Suppressor macrophage treated with lipopolysaccharide for 4 hours (primary cell): ENCODE measurements at regions not wholly inside any gene's neighbourhood (a gene's known extent, or its start where the extent isn't known, plus 50 kb on each side); places are given as distances from the start of the nearest gene placed in this dataset.

Experiments used
- DNase-seq: peaks from one replicate; pipeline ENCODE4 v3.0.0-alpha.2; 2020

GRCh38 chr1:60145771-60146170 lies 72.2 kb upstream of the C1orf87 start:
- DNase-seq = no peak

DNA sequence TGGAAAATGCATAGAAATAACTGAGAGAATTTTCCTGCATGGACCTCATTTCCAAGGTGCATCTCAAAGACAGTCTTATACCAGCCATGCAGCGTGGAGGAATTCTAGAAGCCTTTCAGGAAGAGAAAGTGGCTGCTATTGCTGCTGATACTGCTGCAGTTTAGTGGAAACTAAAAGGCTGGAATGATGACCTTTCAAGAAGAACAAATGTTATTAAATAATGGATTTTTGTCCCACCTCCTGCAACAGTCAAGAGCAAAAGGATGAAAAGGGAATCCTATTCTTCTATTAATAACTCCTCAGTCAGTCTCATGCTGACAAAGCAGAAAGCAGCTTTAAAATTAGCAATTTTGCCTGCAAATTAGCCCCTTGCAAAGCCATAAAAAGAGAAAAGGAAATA lies 68.2 kb upstream of the C1orf87 start:
- no peak for DNase-seq

GRCh38 chr1:60141276-60141675 lies 67.7 kb upstream of the C1orf87 start:
- DNase-seq = peak; percentile 5

DNA sequence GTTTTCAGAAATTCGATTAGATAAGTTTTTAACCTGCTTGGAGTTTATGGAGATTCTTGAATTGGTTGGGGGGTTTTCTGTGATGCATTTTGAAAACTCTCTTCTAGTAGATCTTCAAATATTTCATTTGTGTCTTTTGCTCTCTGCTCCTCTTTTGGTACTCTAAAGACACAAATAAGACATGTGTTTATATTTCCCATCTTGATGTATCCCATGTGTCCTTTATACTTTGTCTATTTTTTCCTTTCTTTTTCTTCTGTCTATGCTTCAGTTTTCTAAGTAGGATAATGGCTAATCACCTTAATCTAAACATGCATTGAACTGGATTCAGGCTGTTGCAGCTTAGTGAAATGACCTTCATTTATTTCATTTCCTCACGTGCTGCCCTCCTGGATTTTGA lies 63.8 kb upstream of the C1orf87 start:
- DNase-seq = no peak

GRCh38 chr1:60136395-60136794 lies 62.8 kb upstream of the C1orf87 start:
- DNase-seq = no peak

DNA sequence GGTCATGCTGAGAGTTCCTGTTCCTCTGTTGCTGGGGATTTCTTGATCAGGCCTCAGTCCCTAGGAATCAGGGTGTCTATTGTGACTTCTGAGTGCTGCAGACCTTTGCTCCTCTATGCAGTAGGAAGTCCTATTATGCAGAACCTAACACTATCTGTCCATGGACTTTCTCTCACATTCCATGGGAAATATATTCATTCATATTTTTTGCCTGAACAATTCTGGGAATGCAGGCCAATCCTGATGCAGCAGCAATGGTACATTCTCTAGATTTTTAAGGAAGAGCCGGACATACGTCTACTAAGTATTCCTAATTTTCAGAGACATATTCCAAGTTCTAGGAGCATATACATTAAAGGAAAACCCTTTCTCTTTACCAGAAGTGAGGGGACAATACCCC lies 61.1 kb upstream of the C1orf87 start:
- no peak for DNase-seq

DNA sequence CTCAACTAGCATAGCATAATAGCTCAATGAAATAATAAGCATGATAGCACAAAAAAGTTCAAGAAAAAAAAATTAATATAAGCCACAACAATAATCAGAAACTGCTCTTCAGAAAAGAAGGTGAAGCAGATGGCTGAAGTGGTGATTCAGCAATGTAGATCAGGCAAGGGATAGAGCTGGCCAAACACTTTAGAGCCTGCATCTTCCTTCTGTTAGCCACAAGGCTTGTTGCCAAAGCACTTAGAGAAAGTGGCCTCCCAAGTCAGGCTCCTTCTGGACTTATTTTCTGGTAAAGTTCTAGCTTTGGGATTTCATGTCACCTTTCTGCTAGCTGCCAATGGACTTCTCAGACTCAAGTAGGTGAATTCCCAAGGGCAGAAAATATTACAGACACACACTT lies 60.3 kb upstream of the C1orf87 start:
- no peak for DNase-seq

- DNase-seq = peak; percentile 34
Observed at GRCh38 chr1:60133000-60133673, 59.6 kb upstream of the C1orf87 start.

GRCh38 chr1:60132108-60132507 lies 58.5 kb upstream of the C1orf87 start:
- no peak for DNase-seq

GRCh38 chr1:60130703-60131102 lies 57.1 kb upstream of the C1orf87 start:
- DNase-seq = peak; percentile 33

DNA sequence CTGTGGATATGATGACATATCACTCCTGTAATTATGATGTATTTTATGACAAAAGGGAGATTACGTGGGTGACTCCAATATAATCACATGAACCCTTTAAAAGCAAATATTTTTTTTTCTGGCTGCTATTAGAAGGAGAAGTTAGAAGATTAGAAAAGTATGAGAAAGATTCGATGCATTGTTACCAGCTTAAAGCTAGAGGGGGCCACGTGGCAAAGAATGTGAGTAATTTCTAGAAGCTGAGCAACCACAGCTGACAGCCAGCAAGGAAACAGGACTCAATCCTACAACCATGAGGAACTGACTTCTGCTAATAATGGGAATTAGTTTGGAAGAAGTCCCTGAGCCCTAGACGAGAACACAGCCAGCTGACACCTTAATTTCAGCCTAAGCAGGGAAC lies 56.3 kb upstream of the C1orf87 start:
- no peak for DNase-seq

GRCh38 chr1:60126723-60127122 lies 53.2 kb upstream of the C1orf87 start:
- DNase-seq = no peak
